Fibroblast of the aortic adventitia (primary cell): ENCODE measurements at regions not wholly inside any gene's neighbourhood (a gene's known extent, or its start where the extent isn't known, plus 50 kb on each side); places are given as distances from the start of the nearest gene placed in this dataset.

Experiments used
- DNase-seq: peaks from one replicate; pipeline ENCODE4 v3.0.0-alpha.2; 2010; ENCODE audit warnings: low read depth
- H3K4me3 ChIP-seq: 2 replicates; pipeline ENCODE4 v1.5.1; 2011; ENCODE audit warnings: low read depth, mild to moderate bottlenecking, control low read depth, low read length, moderate library complexity
- TF ChIP-seq, protein P1 (sequence below): IDR thresholded peaks from 2 replicates; pipeline ENCODE4 v1.5.1; 2011; ENCODE audit warnings: mild to moderate bottlenecking, low read length, control low read depth, inconsistent platforms; ENCODE audit not compliant: insufficient read depth

DNA sequence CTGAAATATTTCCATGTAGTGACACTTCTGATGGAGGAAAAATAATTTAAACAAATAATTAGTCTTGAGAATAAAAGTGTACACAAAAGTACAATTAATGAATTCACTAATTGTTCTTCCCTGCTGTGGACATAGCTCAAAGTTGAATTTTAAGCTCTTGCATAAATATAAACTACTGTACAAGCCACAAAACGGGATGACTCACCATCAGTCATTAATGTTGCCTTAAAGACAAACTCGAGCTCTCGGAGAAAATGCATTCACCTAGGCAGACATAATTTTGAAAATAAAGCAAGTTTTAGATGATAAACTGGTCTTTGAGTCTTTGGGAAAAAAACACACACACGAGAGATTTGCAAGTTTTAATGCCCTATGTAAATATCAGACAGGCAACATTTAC lies 436.4 kb downstream of the ZNF521 start:
- no peak for DNase-seq
- TF ChIP-seq, protein P1, sequence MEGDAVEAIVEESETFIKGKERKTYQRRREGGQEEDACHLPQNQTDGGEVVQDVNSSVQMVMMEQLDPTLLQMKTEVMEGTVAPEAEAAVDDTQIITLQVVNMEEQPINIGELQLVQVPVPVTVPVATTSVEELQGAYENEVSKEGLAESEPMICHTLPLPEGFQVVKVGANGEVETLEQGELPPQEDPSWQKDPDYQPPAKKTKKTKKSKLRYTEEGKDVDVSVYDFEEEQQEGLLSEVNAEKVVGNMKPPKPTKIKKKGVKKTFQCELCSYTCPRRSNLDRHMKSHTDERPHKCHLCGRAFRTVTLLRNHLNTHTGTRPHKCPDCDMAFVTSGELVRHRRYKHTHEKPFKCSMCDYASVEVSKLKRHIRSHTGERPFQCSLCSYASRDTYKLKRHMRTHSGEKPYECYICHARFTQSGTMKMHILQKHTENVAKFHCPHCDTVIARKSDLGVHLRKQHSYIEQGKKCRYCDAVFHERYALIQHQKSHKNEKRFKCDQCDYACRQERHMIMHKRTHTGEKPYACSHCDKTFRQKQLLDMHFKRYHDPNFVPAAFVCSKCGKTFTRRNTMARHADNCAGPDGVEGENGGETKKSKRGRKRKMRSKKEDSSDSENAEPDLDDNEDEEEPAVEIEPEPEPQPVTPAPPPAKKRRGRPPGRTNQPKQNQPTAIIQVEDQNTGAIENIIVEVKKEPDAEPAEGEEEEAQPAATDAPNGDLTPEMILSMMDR = no peak
- no peak overlapping the region for H3K4me3 ChIP-seq

DNA sequence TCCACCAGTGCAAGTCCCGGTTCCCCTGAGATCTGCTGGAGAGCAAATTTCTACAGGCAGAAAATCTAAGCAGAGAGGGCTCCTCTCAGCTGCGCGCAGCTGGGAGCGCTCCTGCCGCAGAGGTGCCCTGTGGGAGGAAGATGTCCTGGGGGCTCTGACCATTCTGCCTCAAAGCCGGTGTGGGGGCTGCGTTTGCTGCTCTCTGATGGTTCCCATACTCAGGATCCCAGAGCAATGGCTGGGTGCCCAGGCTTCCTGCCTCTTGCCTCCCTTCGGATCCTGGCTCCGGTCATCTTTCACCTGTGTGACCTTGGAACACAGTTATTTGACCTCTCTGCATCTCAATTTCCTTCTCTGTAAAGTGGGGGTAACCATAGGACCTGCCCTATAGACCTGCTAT lies 434.2 kb downstream of the ZNF521 start:
- no peak for DNase-seq
- TF ChIP-seq, protein P1 = no peak

DNA sequence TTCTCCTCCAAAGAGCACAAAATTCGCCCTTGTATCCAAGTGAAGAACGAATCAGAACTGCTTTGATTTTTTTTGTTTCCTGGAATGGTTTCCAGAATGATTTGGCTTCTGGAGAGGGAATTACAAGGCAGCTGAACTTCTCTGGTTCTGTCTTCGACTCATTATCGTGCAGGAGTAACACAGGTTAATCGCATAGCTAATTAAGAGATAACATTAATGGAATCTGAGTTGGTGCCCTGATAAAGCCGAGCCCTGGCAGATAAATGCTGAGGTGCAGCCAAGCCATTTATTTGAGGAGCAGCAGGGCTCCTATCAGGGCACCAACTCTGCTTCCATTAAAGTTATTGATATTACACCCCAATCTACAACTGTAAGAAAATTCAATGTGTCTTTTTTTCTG lies 433.7 kb downstream of the ZNF521 start:
- H3K4me3 ChIP-seq = no peak overlapping the region
- DNase-seq = no peak
- TF ChIP-seq, protein P1 = no peak

More for the DNA sequence above, 434.2 kb downstream of the ZNF521 start:
- H3K4me3 ChIP-seq = no peak overlapping the region

DNA sequence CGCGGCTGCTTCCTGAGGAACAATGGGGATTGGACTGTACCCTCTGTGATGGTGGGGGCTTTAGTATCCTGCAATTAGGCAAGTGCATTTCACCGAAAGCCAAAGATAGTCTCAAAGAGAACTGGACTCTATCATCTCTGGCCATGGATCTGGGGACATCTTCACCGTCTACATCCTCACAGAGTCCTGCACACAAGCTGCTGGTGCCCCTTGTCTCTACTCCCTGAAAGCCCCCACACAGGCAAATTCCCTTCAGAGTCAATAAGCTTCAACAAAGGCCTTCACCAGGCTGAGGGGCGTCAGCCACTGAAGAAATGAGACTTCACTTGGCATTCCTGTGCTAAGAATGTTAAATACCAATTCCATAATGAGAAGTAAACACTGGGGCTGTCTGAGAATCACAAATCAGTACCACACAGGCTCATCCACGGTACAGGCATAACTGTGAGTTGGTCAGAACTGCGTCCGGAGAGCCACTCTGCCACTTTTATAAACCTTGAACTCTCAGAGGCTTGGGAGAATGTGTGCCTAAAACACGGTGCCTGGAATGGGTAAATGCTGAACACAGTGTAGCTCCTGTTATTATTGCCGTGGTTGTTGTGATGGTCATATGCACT lies 432.7 kb downstream of the ZNF521 start:
- no peak overlapping the region for H3K4me3 ChIP-seq
- TF ChIP-seq, protein P1 = no peak
- DNase-seq = no peak

DNA sequence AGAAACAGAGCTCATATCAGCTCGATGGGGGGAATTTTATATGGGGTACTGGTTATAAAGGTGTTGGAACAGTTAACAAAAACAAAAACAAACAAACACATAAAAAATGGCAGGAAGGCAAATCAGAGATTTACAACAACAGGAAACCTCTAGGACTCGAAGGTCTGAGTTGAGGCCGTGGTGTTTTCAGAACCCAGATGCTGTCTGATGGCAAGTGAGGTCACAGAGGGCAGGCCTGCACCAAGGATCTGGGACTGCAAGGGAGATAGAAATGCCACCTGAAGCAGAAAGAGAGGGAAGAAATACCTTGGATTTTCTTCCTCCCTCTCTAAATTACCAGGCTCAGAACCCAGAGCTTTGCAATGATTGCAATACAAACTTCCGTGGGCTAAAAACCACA lies 429.5 kb downstream of the ZNF521 start:
- TF ChIP-seq, protein P1 = no peak
- no peak for DNase-seq

DNA sequence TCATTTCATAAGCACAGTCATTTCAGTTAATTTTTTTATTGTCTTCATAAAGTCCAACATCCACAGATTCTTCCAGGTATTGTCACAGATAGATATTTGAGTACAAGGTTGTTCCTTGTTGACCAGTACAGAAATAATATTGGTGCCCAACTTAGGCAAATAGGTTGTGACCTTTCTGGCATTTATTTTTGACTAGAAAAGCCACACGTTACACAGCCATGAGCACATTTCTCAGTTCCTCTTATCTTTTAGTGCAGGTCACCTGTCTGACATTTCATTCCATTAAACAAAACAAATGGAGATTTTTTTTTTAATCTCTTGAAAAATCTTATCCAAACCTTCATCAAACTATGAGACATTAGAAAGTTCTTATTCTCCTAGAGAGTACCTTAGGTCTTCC lies 428.8 kb downstream of the ZNF521 start:
- TF ChIP-seq, protein P1 = no peak
- no peak overlapping the region for H3K4me3 ChIP-seq

More for the DNA sequence above, 429.5 kb downstream of the ZNF521 start:
- H3K4me3 ChIP-seq = no peak overlapping the region

More for the DNA sequence above, 428.8 kb downstream of the ZNF521 start:
- DNase-seq = no peak
